ENCODE measurements at regions not wholly inside any gene's neighbourhood (a gene's known extent, or its start where the extent isn't known, plus 50 kb on each side); places are given as distances from the start of the nearest gene placed in this dataset.
A peak's percentile ranks its signal among the peaks of the same experiment; 100 is the strongest.
"Not testable (repeated sequence)": the region's sequence is repeated elsewhere in the genome, so short reads cannot be mapped to it uniquely, and the experiment has no call there.

- DNase-seq = peak; percentile 41
- in situ Hi-C loops (cut with HindIII; ENCODE audit: low pct_ligation_motif_present, low pct_unique_long_range_greater_than_20kb, low sequenced_read_pairs) = no loop called here
Measured at GRCh38 chr6:141562186-141562811, 570.4 kb upstream of the GJE1 start.

- in situ Hi-C loops (cut with HindIII; ENCODE audit: low pct_ligation_motif_present, low pct_unique_long_range_greater_than_20kb, low sequenced_read_pairs) = no loop called here
Measured at GRCh38 chr6:141561154-141561553, 571.6 kb upstream of the GJE1 start.

GRCh38 chr6:141552463-141552862, 580.3 kb upstream of the GJE1 start:
- peak; percentile 18 for DNase-seq
- in situ Hi-C loops (cut with HindIII; ENCODE audit: low pct_ligation_motif_present, low pct_unique_long_range_greater_than_20kb, low sequenced_read_pairs) = no loop called here

More at GRCh38 chr6:141561154-141561553, 571.6 kb upstream of the GJE1 start:
- no peak for DNase-seq

- in situ Hi-C loops (cut with HindIII; ENCODE audit: low pct_ligation_motif_present, low pct_unique_long_range_greater_than_20kb, low sequenced_read_pairs) = no loop called here
Measured at GRCh38 chr6:141552031-141552430, 580.7 kb upstream of the GJE1 start.

GRCh38 chr6:141551318-141551717, 581.4 kb upstream of the GJE1 start:
- DNase-seq = peak; percentile 9
- in situ Hi-C loops (cut with HindIII; ENCODE audit: low pct_ligation_motif_present, low pct_unique_long_range_greater_than_20kb, low sequenced_read_pairs) = no loop called here

More at GRCh38 chr6:141552031-141552430, 580.7 kb upstream of the GJE1 start:
- no peak for DNase-seq

GRCh38 chr6:141550471-141550870, 582.3 kb upstream of the GJE1 start:
- DNase-seq = no peak
- in situ Hi-C loops (cut with HindIII; ENCODE audit: low pct_ligation_motif_present, low pct_unique_long_range_greater_than_20kb, low sequenced_read_pairs) = no loop called here

- no peak for DNase-seq
- in situ Hi-C loops (cut with HindIII; ENCODE audit: low pct_ligation_motif_present, low pct_unique_long_range_greater_than_20kb, low sequenced_read_pairs) = no loop called here
Measured at GRCh38 chr6:141548966-141549365, 583.8 kb upstream of the GJE1 start.

GRCh38 chr6:141541581-141542324, 591.0 kb upstream of the GJE1 start:
- no peak for DNase-seq
- in situ Hi-C loops (cut with HindIII; ENCODE audit: low pct_ligation_motif_present, low pct_unique_long_range_greater_than_20kb, low sequenced_read_pairs) = no loop called here

GRCh38 chr6:141540207-141540606, 592.5 kb upstream of the GJE1 start:
- DNase-seq = no peak

GRCh38 chr6:141539617-141540016, 593.1 kb upstream of the GJE1 start:
- no peak for DNase-seq
- in situ Hi-C loops (cut with HindIII; ENCODE audit: low pct_ligation_motif_present, low pct_unique_long_range_greater_than_20kb, low sequenced_read_pairs) = no loop called here

More at GRCh38 chr6:141540207-141540606, 592.5 kb upstream of the GJE1 start:
- in situ Hi-C loops (cut with HindIII; ENCODE audit: low pct_ligation_motif_present, low pct_unique_long_range_greater_than_20kb, low sequenced_read_pairs) = no loop called here

GRCh38 chr6:141532211-141532610, 600.5 kb upstream of the GJE1 start:
- no peak for DNase-seq
- in situ Hi-C loops (cut with HindIII; ENCODE audit: low pct_ligation_motif_present, low pct_unique_long_range_greater_than_20kb, low sequenced_read_pairs) = no loop called here

GRCh38 chr6:141531040-141531439, 601.7 kb upstream of the GJE1 start:
- DNase-seq = no peak
- in situ Hi-C loops (cut with HindIII; ENCODE audit: low pct_ligation_motif_present, low pct_unique_long_range_greater_than_20kb, low sequenced_read_pairs) = no loop called here

GRCh38 chr6:141528596-141528995, 604.1 kb upstream of the GJE1 start:
- in situ Hi-C loops (cut with HindIII; ENCODE audit: low pct_ligation_motif_present, low pct_unique_long_range_greater_than_20kb, low sequenced_read_pairs) = no loop called here

GRCh38 chr6:141526985-141527384, 605.7 kb upstream of the GJE1 start:
- in situ Hi-C loops (cut with HindIII; ENCODE audit: low pct_ligation_motif_present, low pct_unique_long_range_greater_than_20kb, low sequenced_read_pairs) = no loop called here
- no peak for DNase-seq

More at GRCh38 chr6:141528596-141528995, 604.1 kb upstream of the GJE1 start:
- no peak for DNase-seq

- DNase-seq = no peak
- in situ Hi-C loops (cut with HindIII; ENCODE audit: low pct_ligation_motif_present, low pct_unique_long_range_greater_than_20kb, low sequenced_read_pairs) = no loop called here
Measured at GRCh38 chr6:141521440-141521839, 611.3 kb upstream of the GJE1 start.

GRCh38 chr6:141513830-141514229, 618.9 kb upstream of the GJE1 start:
- in situ Hi-C loops (cut with HindIII; ENCODE audit: low pct_ligation_motif_present, low pct_unique_long_range_greater_than_20kb, low sequenced_read_pairs) = no loop called here
- DNase-seq = peak; percentile 20

GRCh38 chr6:141510803-141511202, 621.9 kb upstream of the GJE1 start:
- no peak for DNase-seq
- in situ Hi-C loops (cut with HindIII; ENCODE audit: low pct_ligation_motif_present, low pct_unique_long_range_greater_than_20kb, low sequenced_read_pairs) = no loop called here

- DNase-seq; in situ Hi-C loops (cut with HindIII; ENCODE audit: low pct_ligation_motif_present, low pct_unique_long_range_greater_than_20kb, low sequenced_read_pairs): not testable (repeated sequence)
Measured at GRCh38 chr6:141506062-141506461, 626.7 kb upstream of the GJE1 start.

GRCh38 chr6:141504318-141504717, 628.4 kb upstream of the GJE1 start:
- in situ Hi-C loops (cut with HindIII; ENCODE audit: low pct_ligation_motif_present, low pct_unique_long_range_greater_than_20kb, low sequenced_read_pairs); DNase-seq: not testable (repeated sequence)

- in situ Hi-C loops (cut with HindIII; ENCODE audit: low pct_ligation_motif_present, low pct_unique_long_range_greater_than_20kb, low sequenced_read_pairs) = no loop called here
- DNase-seq = no peak
Measured at GRCh38 chr6:141501616-141502015, 631.1 kb upstream of the GJE1 start.

Measured in ACHN (cell line).